Choroid plexus epithelial cell (primary cell): ENCODE measurements at regions not wholly inside any gene's neighbourhood (a gene's known extent, or its start where the extent isn't known, plus 50 kb on each side); places are given as distances from the start of the nearest gene placed in this dataset.

ENCODE experiments used
- DNase-seq: peaks from one replicate; pipeline ENCODE4 v3.0.0-alpha.2; 2010; ENCODE audit warnings: low read depth
- H3K4me3 ChIP-seq: 2 replicates; pipeline ENCODE4 v1.5.1; 2011; ENCODE audit warnings: low read depth, mild to moderate bottlenecking, control low read depth, low read length, moderate library complexity
- CTCF ChIP-seq: conservative IDR thresholded peaks from 2 replicates; pipeline ENCODE4 v1.5.1; 2011; ENCODE audit warnings: low read depth, mild to moderate bottlenecking, control low read depth, inconsistent platforms, low read length, moderate library complexity

- no peak overlapping the region for H3K4me3 ChIP-seq
- DNase-seq = no peak
- TF ChIP-seq CTCF = no peak
Measured at GRCh38 chr5:74064225-74064624, 438.2 kb downstream of the ARHGEF28 start.

GRCh38 chr5:74063821-74064220 lies 437.8 kb downstream of the ARHGEF28 start:
- peak; percentile 68 for DNase-seq
- TF ChIP-seq CTCF = no peak
- H3K4me3 ChIP-seq = no peak overlapping the region

- no peak overlapping the region for H3K4me3 ChIP-seq
- DNase-seq = no peak
- TF ChIP-seq CTCF = no peak
Measured at GRCh38 chr5:74063346-74063745, 437.4 kb downstream of the ARHGEF28 start.

- no peak for TF ChIP-seq CTCF
- H3K4me3 ChIP-seq = no peak overlapping the region
- no peak for DNase-seq
Measured at GRCh38 chr5:74061292-74061691, 435.3 kb downstream of the ARHGEF28 start.

- DNase-seq = no peak
- TF ChIP-seq CTCF = no peak
Measured at GRCh38 chr5:74059706-74060105, 433.7 kb downstream of the ARHGEF28 start.

GRCh38 chr5:74056789-74057164 lies 430.8 kb downstream of the ARHGEF28 start:
- TF ChIP-seq CTCF = peak; percentile 81
- DNase-seq = peak; percentile 73
- no peak overlapping the region for H3K4me3 ChIP-seq

More at GRCh38 chr5:74059706-74060105, 433.7 kb downstream of the ARHGEF28 start:
- no peak overlapping the region for H3K4me3 ChIP-seq

- no peak for DNase-seq
- no peak for TF ChIP-seq CTCF
Measured at GRCh38 chr5:74056107-74056788, 430.3 kb downstream of the ARHGEF28 start.

More at GRCh38 chr5:74056107-74056788, 430.3 kb downstream of the ARHGEF28 start:
- H3K4me3 ChIP-seq = no peak overlapping the region
